OCI-M1 (cell line): ENCODE measurements at regions not wholly inside any gene's neighbourhood (a gene's known extent, or its start where the extent isn't known, plus 50 kb on each side); places are given as distances from the start of the nearest gene placed in this dataset.
"Not testable (repeated sequence)": the region's sequence is repeated elsewhere in the genome, so short reads cannot be mapped to it uniquely, and the experiment has no call there.

Source experiments
- DNase-seq: peaks from one replicate; lab custom pipeline; 2025; lab: John Stamatoyannopoulos, UW

- DNase-seq: no peak
These were observed 135.4 kb downstream of the PPP1R3A start for GRCh38 chr7:113783403-113783802.

DNA sequence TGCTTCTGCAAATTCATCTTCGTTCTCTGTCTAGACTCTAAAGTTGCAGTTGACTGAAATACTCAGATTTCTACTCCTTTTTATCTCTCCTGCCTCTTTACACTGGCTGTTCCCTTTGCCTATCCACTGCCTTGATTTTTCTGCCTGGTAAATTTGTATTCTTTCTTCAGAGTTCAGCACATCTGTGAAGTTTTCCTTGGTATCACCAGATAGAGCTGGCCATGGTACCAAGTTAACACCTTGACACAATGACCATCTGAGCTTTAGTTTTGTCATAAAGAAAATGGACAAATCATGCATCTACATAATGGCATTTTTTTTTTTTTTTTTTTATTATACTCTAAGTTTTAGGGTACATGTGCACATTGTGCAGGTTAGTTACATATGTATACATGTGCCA, 143.0 kb downstream of the PPP1R3A start:
- DNase-seq: no peak

- no peak for DNase-seq
These were observed 143.4 kb downstream of the PPP1R3A start for GRCh38 chr7:113775401-113775800.

GRCh38 chr7:113774182-113774807, 144.5 kb downstream of the PPP1R3A start:
- peak; percentile 64 for DNase-seq

DNA sequence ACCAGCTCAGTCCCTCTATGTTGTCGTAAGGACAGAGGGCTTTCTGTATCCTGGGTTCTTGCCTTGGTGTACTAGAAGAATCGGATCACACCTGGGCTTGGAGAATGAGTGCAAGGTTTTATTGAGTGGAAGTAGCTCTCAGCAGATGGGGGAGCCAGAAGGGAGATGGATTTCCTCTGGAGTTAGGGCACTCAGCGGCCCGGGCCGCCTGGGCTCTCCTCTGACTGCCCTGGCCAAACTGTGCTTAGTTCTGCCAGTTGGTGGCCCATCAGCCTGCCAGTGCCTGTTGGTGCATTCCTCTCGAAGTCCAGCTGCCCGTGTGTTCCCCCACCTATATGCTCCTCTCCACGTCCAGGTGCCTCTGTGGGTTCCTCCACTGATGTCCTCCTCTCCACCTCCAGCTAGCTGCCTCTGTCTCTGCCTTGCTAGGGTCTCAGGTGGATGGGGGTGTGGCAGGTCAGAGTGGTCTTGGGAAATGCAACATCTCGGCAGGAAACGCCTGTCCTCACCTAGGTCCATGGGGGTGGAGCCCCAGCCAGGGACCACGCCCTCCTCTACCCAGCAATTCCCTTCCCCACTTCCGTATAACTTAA, 148.6 kb downstream of the PPP1R3A start:
- no peak for DNase-seq

DNA sequence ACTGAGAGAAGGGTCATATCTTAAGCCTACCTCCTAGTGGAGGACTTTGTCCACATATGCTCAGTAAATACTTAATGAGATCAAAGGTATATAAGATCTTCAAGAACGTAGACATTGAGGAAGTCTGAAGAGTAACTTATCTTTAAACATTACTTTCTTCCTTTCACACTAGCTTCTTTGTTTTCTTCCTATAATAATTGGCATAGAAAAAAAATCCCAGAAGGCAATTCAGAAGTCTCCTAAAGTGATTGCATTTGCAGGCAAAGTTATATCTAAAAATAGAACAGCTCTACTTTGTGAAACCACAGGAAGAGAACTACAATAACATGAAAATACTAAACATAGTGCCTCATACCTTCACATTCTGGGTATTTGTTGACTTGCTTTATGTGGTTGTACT, 150.4 kb downstream of the PPP1R3A start:
- no peak for DNase-seq

GRCh38 chr7:113764401-113765035, 154.3 kb downstream of the PPP1R3A start:
- no peak for DNase-seq

DNA sequence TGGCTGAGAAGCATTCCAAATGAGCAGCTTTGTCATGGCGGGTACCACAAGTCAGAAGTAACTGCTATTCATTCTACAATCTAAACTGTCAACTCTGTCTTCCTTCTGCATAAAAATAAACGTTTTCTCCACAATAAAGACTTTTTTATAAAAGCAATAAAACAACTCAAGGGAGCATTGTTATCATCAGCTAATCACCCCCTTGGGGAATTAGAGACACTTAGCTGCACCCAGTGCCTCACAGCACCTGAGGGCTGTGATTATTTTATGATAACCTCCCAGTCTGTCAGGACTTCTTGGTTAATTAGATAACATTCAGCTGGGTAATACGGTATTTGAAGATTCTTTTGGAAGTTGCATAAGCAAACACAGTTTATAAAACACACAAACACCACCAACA, 155.6 kb downstream of the PPP1R3A start:
- DNase-seq: no peak

DNA sequence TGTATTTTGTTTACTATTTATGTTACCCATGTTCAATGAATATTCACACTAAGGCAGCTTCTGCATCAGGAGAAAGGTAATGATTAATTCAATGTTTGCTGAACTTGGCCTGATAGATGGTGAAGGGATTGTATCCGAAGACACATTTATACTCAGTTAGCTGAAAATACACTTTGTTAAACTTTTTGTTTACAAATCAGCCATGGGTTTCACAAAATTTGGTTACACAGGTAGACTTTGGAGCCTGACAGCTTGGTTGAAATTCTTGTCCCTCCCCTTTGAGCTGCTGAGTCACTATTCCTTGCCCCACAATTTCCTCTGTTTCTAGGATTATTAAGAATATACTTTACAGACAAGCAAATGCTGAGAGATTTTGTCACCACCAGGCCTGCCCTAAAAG, 162.6 kb downstream of the PPP1R3A start:
- DNase-seq: no peak

DNA sequence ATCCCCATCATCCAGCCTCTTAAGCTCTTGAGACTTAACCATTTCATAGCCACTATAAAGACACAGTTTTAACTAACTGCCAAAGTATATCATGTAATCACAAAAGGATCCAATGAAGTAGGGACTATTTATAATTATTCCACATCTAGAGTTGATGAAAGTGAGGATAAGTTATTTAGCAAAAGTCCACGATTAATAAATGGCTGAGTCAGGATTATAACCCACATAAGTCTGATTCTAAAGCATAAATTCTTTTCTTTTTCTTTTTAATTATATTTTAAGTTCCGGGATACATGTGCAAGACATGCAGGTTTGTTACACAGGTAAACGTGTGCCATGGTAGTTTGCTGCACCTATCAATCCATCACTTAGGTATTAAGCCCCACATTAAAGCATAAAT, 166.1 kb downstream of the PPP1R3A start:
- DNase-seq: no peak

- no peak for DNase-seq
These were observed 166.5 kb downstream of the PPP1R3A start for GRCh38 chr7:113752289-113752688.

- no peak for DNase-seq
These were observed 167.3 kb downstream of the PPP1R3A start for GRCh38 chr7:113751547-113751946.

GRCh38 chr7:113748385-113748784, 170.4 kb downstream of the PPP1R3A start:
- not testable (repeated sequence) for DNase-seq

DNA sequence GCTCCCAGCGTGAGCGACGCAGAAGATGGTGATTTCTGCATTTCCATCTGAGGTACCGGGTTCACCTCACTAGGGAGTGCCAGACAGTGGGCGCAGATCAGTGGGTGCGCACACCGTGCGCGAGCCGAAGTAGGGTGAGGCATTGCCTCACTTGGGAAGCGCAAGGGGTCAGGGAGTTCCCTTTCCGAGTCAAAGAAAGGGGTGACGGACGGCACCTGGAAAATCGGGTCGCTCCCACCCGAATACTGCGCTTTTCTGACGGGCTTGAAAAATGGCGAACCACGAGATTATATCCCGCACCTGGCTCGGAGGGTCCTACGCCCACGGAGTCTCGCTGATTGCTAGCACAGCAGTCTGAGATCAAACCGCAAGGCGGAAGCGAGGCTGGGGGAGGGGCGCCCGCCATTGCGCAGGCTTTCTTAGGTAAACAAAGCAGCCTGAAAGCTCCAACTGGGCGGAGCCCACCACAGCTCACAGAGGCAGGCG, 175.8 kb downstream of the PPP1R3A start:
- DNase-seq: not testable (repeated sequence)

DNA sequence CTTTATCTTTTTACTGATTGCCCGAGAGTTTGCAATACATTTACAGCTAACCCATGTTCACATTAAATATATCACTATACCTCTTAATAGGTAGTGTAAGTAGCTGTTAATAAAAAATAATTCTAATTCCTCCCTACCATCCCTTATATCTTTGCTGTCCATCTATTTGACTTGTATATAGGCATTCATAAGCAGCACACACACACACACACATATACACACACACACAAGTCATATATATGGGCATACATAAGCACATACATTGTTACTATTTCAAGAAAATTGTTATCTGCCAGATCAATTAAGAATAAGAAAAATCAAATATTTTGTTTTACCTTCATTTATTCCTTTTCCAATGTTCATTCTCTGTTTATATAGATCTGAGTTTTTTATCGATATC, 176.4 kb downstream of the PPP1R3A start:
- no peak for DNase-seq

GRCh38 chr7:113731571-113731970, 187.2 kb downstream of the PPP1R3A start:
- no peak for DNase-seq

- DNase-seq: peak; percentile 43
These were observed 188.4 kb downstream of the PPP1R3A start for GRCh38 chr7:113730309-113730955.

GRCh38 chr7:113727486-113727885, 191.3 kb downstream of the PPP1R3A start:
- no peak for DNase-seq

DNA sequence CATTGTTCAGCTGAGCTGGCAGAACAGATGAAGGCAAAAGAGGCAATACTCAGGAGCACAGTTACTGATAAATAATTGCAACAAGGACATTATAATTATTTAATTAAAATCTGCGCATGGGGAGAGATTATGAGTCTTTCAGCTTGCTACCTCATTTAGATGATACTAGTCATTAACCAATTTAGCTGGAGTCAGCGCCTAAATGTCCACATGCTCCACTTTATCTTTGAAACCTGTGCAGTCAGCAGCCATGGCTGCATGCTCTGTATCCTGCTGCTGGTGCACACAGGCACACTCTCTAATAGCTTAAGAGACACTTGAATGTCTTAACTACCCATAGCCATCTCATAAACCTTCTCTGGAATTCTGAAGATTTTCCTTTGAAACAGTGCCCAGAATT, 196.8 kb downstream of the PPP1R3A start:
- DNase-seq: no peak

DNA sequence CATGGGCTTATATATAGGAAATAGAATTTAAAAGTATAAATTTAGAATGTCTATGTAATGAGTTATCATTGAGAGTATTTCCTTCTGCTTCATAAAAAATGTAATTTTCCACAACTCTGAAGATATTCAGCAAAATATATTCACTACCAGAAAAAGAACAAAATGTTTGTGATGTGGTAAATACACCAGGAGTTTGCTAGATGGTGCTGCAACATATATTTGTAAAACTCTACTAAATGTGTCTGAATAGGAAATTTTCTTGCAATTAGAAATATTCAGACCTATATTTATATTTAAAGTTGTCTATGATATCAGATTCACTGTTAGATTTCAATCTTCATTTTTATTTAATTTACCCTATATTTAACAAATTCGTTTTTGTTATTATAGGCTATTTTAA, 201.1 kb downstream of the PPP1R3A start:
- DNase-seq: no peak

GRCh38 chr7:113715981-113716856, 202.6 kb downstream of the PPP1R3A start:
- DNase-seq: no peak

GRCh38 chr7:113715262-113715661, 203.5 kb downstream of the PPP1R3A start:
- DNase-seq: no peak
